Heart left ventricle (tissue), 13 donors: ENCODE measurements at regions not wholly inside any gene's neighbourhood (a gene's known extent, or its start where the extent isn't known, plus 50 kb on each side); places are given as distances from the start of the nearest gene placed in this dataset.

Experiments
- POLR2A ChIP-seq, 2 donors: fragments of 450-650 bp; IDR thresholded peaks; one replicate each; pipeline ENCODE4 v1.6.1; 2017; ENCODE audit warnings: antibody characterized with exemption in 2 of 2, mild to moderate bottlenecking in 2 of 2, moderate library complexity in 2 of 2
- TF ChIP-seq, protein P1 (sequence below), 12 donors: fragments of 200-600 bp; sonication (generic) in 4 of 12; IDR thresholded peaks; one replicate each; pipeline versions ENCODE4 v1.5.0 to v1.8.0; 2018 to 2022; ENCODE audit warnings: antibody characterized with exemption in 12 of 12, mild to moderate bottlenecking in 5 of 12
- donor health status: ischemic (EF 13 %, LVEDD 7.1; RV severe dilation, severe dysfunction).
- donor health status: DM: no; HTN: yes; CAD: no.
- donor health status: DM: no; HTN: no; CAD: no.
- donor health status: ischemic (EF 25% LVEDD 6.9; RV normal size, moderate dysfunction).
- donor health status: ischemic (EF 25% LVEDD 5.7; RV mildly dilated, moderate dysfunction).
- donor health status: ischemic (EF 35%, LVEDD 5.7; RV mildly dilated, moderate dysfunction).
- donor health status: nonischemic (EF 11% LVEDD 7.7; RV severe dilation, severe dysfunction).
- donor health status: DM: yes; HTN: yes; CAD: no.
- donor health status: PGD.
- donor health status: ischemic (EF 29% LVEDD 5.4; RV normal size, mild dysfunction).
- donor health status: nonischemic (EF 23%, LVEDD 6.1; RV moderate dilation, normal function).

DNA sequence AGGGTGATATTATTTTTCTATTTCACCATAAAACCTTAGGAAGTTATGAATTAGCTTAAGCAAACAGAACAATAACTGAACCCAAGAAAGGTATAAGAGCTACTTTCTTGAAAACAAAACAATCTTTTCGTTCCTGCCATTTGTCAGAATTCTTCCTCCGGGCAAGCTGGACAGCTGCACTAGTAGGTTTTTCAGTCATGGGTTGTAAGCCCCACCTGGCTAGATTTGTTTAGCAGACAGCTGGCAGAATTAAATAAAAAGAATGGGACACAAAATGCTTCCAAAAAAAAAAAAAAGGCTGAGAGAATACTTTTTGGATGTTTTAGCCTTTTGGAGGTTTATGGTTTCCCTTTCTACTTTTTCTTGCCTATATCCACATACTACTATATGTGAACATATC lies 694.1 kb downstream of the ARHGAP15 start:
- no peak for TF ChIP-seq POLR2A (IDR thresholded peaks at IDR 0.05)
- TF ChIP-seq, protein P1, sequence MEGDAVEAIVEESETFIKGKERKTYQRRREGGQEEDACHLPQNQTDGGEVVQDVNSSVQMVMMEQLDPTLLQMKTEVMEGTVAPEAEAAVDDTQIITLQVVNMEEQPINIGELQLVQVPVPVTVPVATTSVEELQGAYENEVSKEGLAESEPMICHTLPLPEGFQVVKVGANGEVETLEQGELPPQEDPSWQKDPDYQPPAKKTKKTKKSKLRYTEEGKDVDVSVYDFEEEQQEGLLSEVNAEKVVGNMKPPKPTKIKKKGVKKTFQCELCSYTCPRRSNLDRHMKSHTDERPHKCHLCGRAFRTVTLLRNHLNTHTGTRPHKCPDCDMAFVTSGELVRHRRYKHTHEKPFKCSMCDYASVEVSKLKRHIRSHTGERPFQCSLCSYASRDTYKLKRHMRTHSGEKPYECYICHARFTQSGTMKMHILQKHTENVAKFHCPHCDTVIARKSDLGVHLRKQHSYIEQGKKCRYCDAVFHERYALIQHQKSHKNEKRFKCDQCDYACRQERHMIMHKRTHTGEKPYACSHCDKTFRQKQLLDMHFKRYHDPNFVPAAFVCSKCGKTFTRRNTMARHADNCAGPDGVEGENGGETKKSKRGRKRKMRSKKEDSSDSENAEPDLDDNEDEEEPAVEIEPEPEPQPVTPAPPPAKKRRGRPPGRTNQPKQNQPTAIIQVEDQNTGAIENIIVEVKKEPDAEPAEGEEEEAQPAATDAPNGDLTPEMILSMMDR (IDR thresholded peaks at IDR 0.05): no peak
